ENCODE measurements at regions not wholly inside any gene's neighbourhood (a gene's known extent, or its start where the extent isn't known, plus 50 kb on each side); places are given as distances from the start of the nearest gene placed in this dataset.

- TF ChIP-seq, protein P1, sequence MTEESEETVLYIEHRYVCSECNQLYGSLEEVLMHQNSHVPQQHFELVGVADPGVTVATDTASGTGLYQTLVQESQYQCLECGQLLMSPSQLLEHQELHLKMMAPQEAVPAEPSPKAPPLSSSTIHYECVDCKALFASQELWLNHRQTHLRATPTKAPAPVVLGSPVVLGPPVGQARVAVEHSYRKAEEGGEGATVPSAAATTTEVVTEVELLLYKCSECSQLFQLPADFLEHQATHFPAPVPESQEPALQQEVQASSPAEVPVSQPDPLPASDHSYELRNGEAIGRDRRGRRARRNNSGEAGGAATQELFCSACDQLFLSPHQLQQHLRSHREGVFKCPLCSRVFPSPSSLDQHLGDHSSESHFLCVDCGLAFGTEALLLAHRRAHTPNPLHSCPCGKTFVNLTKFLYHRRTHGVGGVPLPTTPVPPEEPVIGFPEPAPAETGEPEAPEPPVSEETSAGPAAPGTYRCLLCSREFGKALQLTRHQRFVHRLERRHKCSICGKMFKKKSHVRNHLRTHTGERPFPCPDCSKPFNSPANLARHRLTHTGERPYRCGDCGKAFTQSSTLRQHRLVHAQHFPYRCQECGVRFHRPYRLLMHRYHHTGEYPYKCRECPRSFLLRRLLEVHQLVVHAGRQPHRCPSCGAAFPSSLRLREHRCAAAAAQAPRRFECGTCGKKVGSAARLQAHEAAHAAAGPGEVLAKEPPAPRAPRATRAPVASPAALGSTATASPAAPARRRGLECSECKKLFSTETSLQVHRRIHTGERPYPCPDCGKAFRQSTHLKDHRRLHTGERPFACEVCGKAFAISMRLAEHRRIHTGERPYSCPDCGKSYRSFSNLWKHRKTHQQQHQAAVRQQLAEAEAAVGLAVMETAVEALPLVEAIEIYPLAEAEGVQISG (CRISPR knock-in tag; IDR thresholded peaks at IDR 0.05), result no peak
- TF ChIP-seq ZBTB3 (CRISPR knock-in tag; IDR thresholded peaks at IDR 0.05; ENCODE audit: borderline replicate concordance, low read depth) (no peak), KAT2B (IDR thresholded peaks at IDR 0.05; ENCODE audit: borderline replicate concordance, low read depth, low read length) (no peak)
Observed at GRCh38 chr14:34211732-34212131, 250.3 kb downstream of the SPTSSA start (continued).

DNA sequence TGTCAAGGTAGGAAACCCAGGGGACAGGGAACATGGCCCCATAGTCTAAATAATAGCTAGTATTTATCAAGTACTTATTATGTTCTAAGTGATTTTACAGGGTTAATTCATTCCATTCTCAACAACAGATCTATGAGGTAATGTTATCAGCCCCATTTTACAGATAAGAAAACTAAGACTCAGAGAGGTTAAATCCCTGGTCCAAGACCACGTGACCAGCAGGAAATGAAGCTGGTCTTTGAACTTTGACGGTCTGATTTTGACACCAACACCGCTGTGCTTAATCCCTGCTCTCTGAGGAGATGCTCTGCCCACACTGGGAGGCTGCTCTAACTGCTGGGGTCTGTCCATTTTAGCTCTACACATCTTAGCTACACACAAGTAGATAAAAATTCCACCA is 253.5 kb downstream of the SPTSSA start:
- 3% methylated on average over 3 of the region's 3 CpGs for WGBS (ENCODE audit: low lambda C conversion rate)
- H3K4me3 ChIP-seq (replicated peaks in 1 of 3; ENCODE audit: insufficient read depth in 1 of 3, low read depth in 2 of 3, low read length in 3 of 3), result no peak overlapping the region
- CTCF ChIA-PET (ENCODE audit: low intra/inter-chr PET ratio, low total read pairs), result no interaction called here
- no peak for DNase-seq (ENCODE audit: low spot score)
- BruUV-seq (replicated peaks), result no TSS peak
- intact Hi-C loops (cut with micrococcal nuclease; ENCODE audit: unreplicated experiment), result no loop called here
- H4K20me1 ChIP-seq (ENCODE audit: insufficient read depth, low read length), result no peaks in the 10 kb centered on the region
- H3K4me1 ChIP-seq (ENCODE audit: insufficient read depth, low read length), result no peaks in the 10 kb centered on the region
- ATAC-seq, result no peak
- no peak overlapping the region for H3K27ac ChIP-seq (ENCODE audit: extremely low read length, insufficient read depth, low read length)
- FAIRE-seq, result no peak
- H3K9me3 ChIP-seq (ENCODE audit: low read length), result peaks cover 4% of the 10 kb centered on the region; the same call in 1 of the 2 replicates
- peaks cover 0 to 4% of the 10 kb centered on the region in 2 experiments; a peak in 1 of 5 replicates for H3K27me3 ChIP-seq (ENCODE audit: control insufficient read depth in 1 of 2, insufficient read depth in 2 of 2, low read length in 2 of 2)
- in situ Hi-C loops (cut with HindIII; ENCODE audit: extremely low pct_ligation_motif_present, low pct_unique_long_range_greater_than_20kb), result no loop called here
- H3K79me2 ChIP-seq (ENCODE audit: insufficient read depth, low read length), result no peaks in the 10 kb centered on the region
- no peak overlapping the region for H2AFZ ChIP-seq (ENCODE audit: low read length)
- no peak overlapping the region for H3K4me2 ChIP-seq (ENCODE audit: low read depth, low read length)
- H3K36me3 ChIP-seq (replicated peaks in 1 of 2; ENCODE audit: control insufficient read depth in 1 of 2, insufficient read depth in 2 of 2, low read length in 2 of 2), result no peaks in the 10 kb centered on the region
- H3K9ac ChIP-seq (ENCODE audit: insufficient read depth, low read depth, low read length), result no peak overlapping the region
- peak; percentile 79; the same call in 1 of the 2 replicates for TF ChIP-seq RAD51 (IDR thresholded peaks at IDR 0.05; ENCODE audit: borderline replicate concordance)
- TF ChIP-seq MXD1 (CRISPR knock-in tag; IDR thresholded peaks at IDR 0.05), result no peak
- TF ChIP-seq, protein P2, sequence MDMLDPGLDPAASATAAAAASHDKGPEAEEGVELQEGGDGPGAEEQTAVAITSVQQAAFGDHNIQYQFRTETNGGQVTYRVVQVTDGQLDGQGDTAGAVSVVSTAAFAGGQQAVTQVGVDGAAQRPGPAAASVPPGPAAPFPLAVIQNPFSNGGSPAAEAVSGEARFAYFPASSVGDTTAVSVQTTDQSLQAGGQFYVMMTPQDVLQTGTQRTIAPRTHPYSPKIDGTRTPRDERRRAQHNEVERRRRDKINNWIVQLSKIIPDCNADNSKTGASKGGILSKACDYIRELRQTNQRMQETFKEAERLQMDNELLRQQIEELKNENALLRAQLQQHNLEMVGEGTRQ (IDR thresholded peaks at IDR 0.05; ENCODE audit: low read depth, low read length), result peak; percentile 69; the same call in 1 of the 2 replicates
- TF ChIP-seq, protein P2 (CRISPR knock-in tag; IDR thresholded peaks at IDR 0.05; ENCODE audit: borderline replicate concordance), result no peak
- TF ChIP-seq ZNF629 (CRISPR knock-in tag; conservative IDR thresholded peaks at IDR 0.05), result peak; percentile 78
- no peak for TF ChIP-seq ZNF343 (CRISPR knock-in tag; IDR thresholded peaks at IDR 0.05)
- POLR2A ChIA-PET, result no interaction called here

Data from HepG2 (cell line).